CD4-positive, alpha-beta T cell (primary cell): ENCODE measurements at regions not wholly inside any gene's neighbourhood (a gene's known extent, or its start where the extent isn't known, plus 50 kb on each side); places are given as distances from the start of the nearest gene placed in this dataset.
A peak's percentile ranks its signal among the peaks of the same experiment; 100 is the strongest.

Source experiments
- ATAC-seq: fragments of 200-7000 bp; cut with Tn5 transposase; one replicate; pipeline ENCODE4 v1.10.0; 2022; ENCODE audit warnings: mild to moderate bottlenecking; ENCODE audit not compliant: poor library complexity
- CTCF ChIA-PET: fragments of 350-600 bp; sonication (Branson Sonifier 250); formaldehyde crosslinking; loops from one replicate; lab custom pipeline; 2021; ENCODE audit warnings: antibody characterized with exemption, inconsistent platforms; lab: Charles Lee
- POLR2A ChIA-PET: fragments of 350-600 bp; sonication (Branson Sonifier 250); formaldehyde crosslinking; loops from one replicate; lab custom pipeline; 2021; ENCODE audit warnings: antibody characterized with exemption, inconsistent platforms; lab: Charles Lee
- DNase-seq, 14 experiments: peaks; one replicate each; pipeline ENCODE4 v3.0.0-alpha.2; 2013 to 2020; ENCODE audit warnings: mixed read lengths in 2 of 14
- H3K27ac ChIP-seq, 2 donors: one replicate each; pipeline versions ENCODE4 v1.5.1 to v1.7.0; 2013; ENCODE audit warnings: low read length in 2 of 2, low read depth in 1 of 2, mild to moderate bottlenecking in 1 of 2
- H3K27me3 ChIP-seq, 2 experiments: 1 replicate in 1 of 2; 2 replicates in 1 of 2; pipeline versions ENCODE4 v1.6.1 to v1.7.0; 2013; ENCODE audit warnings: low read length in 2 of 2, control low read depth in 1 of 2, mild to moderate bottlenecking in 1 of 2, moderate library complexity in 1 of 2; ENCODE audit not compliant: insufficient read depth in 2 of 2, control insufficient read depth in 1 of 2
- H3K36me3 ChIP-seq: one replicate; pipeline ENCODE4 v1.6.1; 2013; ENCODE audit warnings: low read length, control low read depth; ENCODE audit not compliant: insufficient read depth
- H3K4me1 ChIP-seq: one replicate; pipeline ENCODE4 v1.6.1; 2013; ENCODE audit warnings: low read length, control low read depth; ENCODE audit not compliant: insufficient read depth
- H3K4me3 ChIP-seq: one replicate; pipeline ENCODE4 v1.5.1; 2013; ENCODE audit warnings: mild to moderate bottlenecking, low read length, moderate library complexity
- H3K9me3 ChIP-seq, 2 experiments: 1 replicate in 1 of 2; 2 replicates in 1 of 2; pipeline versions ENCODE4 v1.6.1 to v1.7.0; 2013; ENCODE audit warnings: low read length in 2 of 2, mild to moderate bottlenecking in 2 of 2, control low read depth in 1 of 2, moderate library complexity in 1 of 2; ENCODE audit not compliant: control insufficient read depth in 1 of 2, insufficient read depth in 1 of 2
- H3K27ac Mint-ChIP-seq: one replicate; pipeline ENCODE4 v1.8.0; 2020; ENCODE audit warnings: mixed read lengths
- H3K27me3 Mint-ChIP-seq: one replicate; pipeline ENCODE4 v1.8.0; 2021; ENCODE audit warnings: mixed read lengths
- H3K36me3 Mint-ChIP-seq: one replicate; pipeline ENCODE4 v1.8.0; 2021; ENCODE audit warnings: low read depth, mixed read lengths
- H3K4me1 Mint-ChIP-seq: one replicate; pipeline ENCODE4 v1.8.0; 2021; ENCODE audit warnings: low read depth, mixed read lengths
- H3K4me3 Mint-ChIP-seq: one replicate; pipeline ENCODE4 v1.8.0; 2020; ENCODE audit warnings: mild to moderate bottlenecking, mixed read lengths
- H3K9me3 Mint-ChIP-seq: one replicate; pipeline ENCODE4 v1.8.0; 2020; ENCODE audit warnings: mixed read lengths
- CTCF ChIP-seq: fragments of 200-600 bp; IDR thresholded peaks from one replicate; pipeline ENCODE4 v1.8.0; 2022; ENCODE audit warnings: antibody characterized with exemption, mild to moderate bottlenecking
- intact Hi-C, 2 experiments: fragments of 100-400 bp; cut with DNase I in 1 of 2; cut with micrococcal nuclease in 1 of 2; formaldehyde crosslinking; loops; one replicate each; pipeline versions ENCODE4 v1.15.1 to v1.9.0; 2023 to 2025; cut with DNase I, micrococcal nuclease

GRCh38 chr6:21987501-21987957 is 309.3 kb downstream of the PRL start:
- DNase-seq, result peak in 3 of 14 experiments; percentile 13 to 49 (median 47)
- ATAC-seq, result no peak
- intact Hi-C loops, result no loop called here
- H3K4me1 ChIP-seq, result peaks cover 3% of the 10 kb centered on the region
- no peak for TF ChIP-seq CTCF
- no peak overlapping the region for H3K27ac ChIP-seq
- peak overlapping the region; percentile 50 for H3K27ac Mint-ChIP-seq
- no peaks in the 10 kb centered on the region for H3K36me3 ChIP-seq
- H3K27me3 ChIP-seq, result no peaks in the 10 kb centered on the region
- H3K36me3 Mint-ChIP-seq, result no peaks in the 10 kb centered on the region
- peaks cover 25% of the 10 kb centered on the region for H3K4me1 Mint-ChIP-seq
- no peak overlapping the region for H3K4me3 ChIP-seq
- ChIA-PET POLR2A (no interaction called here), CTCF (no interaction called here)
- no peaks in the 10 kb centered on the region for H3K9me3 ChIP-seq
- peak overlapping the region; percentile 26 for H3K4me3 Mint-ChIP-seq
- no peaks in the 10 kb centered on the region for H3K9me3 Mint-ChIP-seq
- H3K27me3 Mint-ChIP-seq, result no peaks in the 10 kb centered on the region

- Histone ChIP-seq H3K36me3 (no peaks in the 10 kb centered on the region), H3K27ac (no peak overlapping the region), H3K4me3 (no peak overlapping the region), H3K9me3 (no peaks in the 10 kb centered on the region), H3K27me3 (no peaks in the 10 kb centered on the region), H3K4me1 (peaks cover 3% of the 10 kb centered on the region)
- POLR2A ChIA-PET, result no interaction called here
- TF ChIP-seq CTCF, result no peak
- CTCF ChIA-PET, result no interaction called here
- ATAC-seq (no peak), DNase-seq (no peak)
- peaks cover 28% of the 10 kb centered on the region for H3K4me1 Mint-ChIP-seq
- H3K27me3 Mint-ChIP-seq, result no peaks in the 10 kb centered on the region
- no peak overlapping the region for H3K4me3 Mint-ChIP-seq
- no peaks in the 10 kb centered on the region for H3K9me3 Mint-ChIP-seq
- no peak overlapping the region for H3K27ac Mint-ChIP-seq
- intact Hi-C loops, result no loop called here
- no peaks in the 10 kb centered on the region for H3K36me3 Mint-ChIP-seq
These were observed 306.3 kb downstream of the PRL start for GRCh38 chr6:21990577-21990976.

GRCh38 chr6:21992178-21992967 is 304.5 kb downstream of the PRL start:
- Histone ChIP-seq H3K27ac (no peak overlapping the region), H3K9me3 (no peaks in the 10 kb centered on the region), H3K27me3 (no peaks in the 10 kb centered on the region), H3K4me3 (no peak overlapping the region), H3K36me3 (no peaks in the 10 kb centered on the region), H3K4me1 (no peaks in the 10 kb centered on the region)
- Mint-ChIP-seq H3K27me3 (no peaks in the 10 kb centered on the region), H3K27ac (peak overlapping the region; percentile 6), H3K4me1 (peaks cover 22% of the 10 kb centered on the region), H3K4me3 (no peak overlapping the region), H3K36me3 (no peaks in the 10 kb centered on the region), H3K9me3 (no peaks in the 10 kb centered on the region)
- ATAC-seq (no peak), DNase-seq (peak in 2 of 14 experiments; percentile 5)
- POLR2A ChIA-PET, result no interaction called here
- TF ChIP-seq CTCF, result no peak
- CTCF ChIA-PET, result no interaction called here
- intact Hi-C loops, result no loop called here
